H9 (cell line): ENCODE measurements at regions not wholly inside any gene's neighbourhood (a gene's known extent, or its start where the extent isn't known, plus 50 kb on each side); places are given as distances from the start of the nearest gene placed in this dataset.

Experiments
- DNase-seq: peaks from one replicate; pipeline ENCODE4 v3.0.0-alpha.2; 2017
- H2AFZ ChIP-seq: one replicate; pipeline ENCODE4 v1.6.1; 2013; ENCODE audit warnings: mild to moderate bottlenecking, low read length, control low read depth, moderate library complexity
- H2AK5ac ChIP-seq: 2 replicates; pipeline ENCODE4 v1.6.1; 2013; ENCODE audit warnings: low read length, control low read depth, mixed read lengths; ENCODE audit not compliant: insufficient read length
- H2BK120ac ChIP-seq: one replicate; pipeline ENCODE4 v1.6.1; 2013; ENCODE audit warnings: low read depth, mild to moderate bottlenecking, low read length, control low read depth, inconsistent platforms; ENCODE audit not compliant: poor library complexity, severe bottlenecking
- H2BK12ac ChIP-seq: 2 replicates; pipeline ENCODE4 v1.6.1; 2013; ENCODE audit warnings: low read length, control low read depth, mixed read lengths, low read depth; ENCODE audit not compliant: insufficient read length
- H2BK15ac ChIP-seq: 2 replicates; pipeline ENCODE4 v1.6.1; 2013; ENCODE audit warnings: low read depth, low read length, control low read depth
- H2BK20ac ChIP-seq: one replicate; pipeline ENCODE4 v1.6.1; 2013; ENCODE audit warnings: low read depth, mild to moderate bottlenecking, low read length, control low read depth, inconsistent platforms; ENCODE audit not compliant: poor library complexity, severe bottlenecking
- H2BK5ac ChIP-seq: 2 replicates; pipeline ENCODE4 v1.6.1; 2013; ENCODE audit warnings: low read length, control low read depth, mixed read lengths; ENCODE audit not compliant: insufficient read length
- H3K14ac ChIP-seq: 2 replicates; pipeline ENCODE4 v1.6.1; 2013; ENCODE audit warnings: low read length, control low read depth; ENCODE audit not compliant: insufficient read depth
- H3K18ac ChIP-seq: 2 replicates; pipeline ENCODE4 v1.6.1; 2013; ENCODE audit warnings: low read depth, mild to moderate bottlenecking, mixed read lengths, low read length, control low read depth; ENCODE audit not compliant: insufficient read length
- H3K23ac ChIP-seq: 2 replicates; pipeline ENCODE4 v1.6.1; 2013; ENCODE audit warnings: low read length, control low read depth, mixed read lengths, low read depth; ENCODE audit not compliant: insufficient read length
- H3K23me2 ChIP-seq: 2 replicates; pipeline ENCODE4 v1.6.1; 2013; ENCODE audit warnings: low read depth, mild to moderate bottlenecking, mixed read lengths, low read length, control low read depth; ENCODE audit not compliant: insufficient read length, poor library complexity, severe bottlenecking
- H3K27ac ChIP-seq: 2 replicates; pipeline ENCODE4 v1.5.1; 2013; ENCODE audit warnings: low read length, control low read depth, mixed read lengths, low read depth; ENCODE audit not compliant: insufficient read length
- H3K27me3 ChIP-seq: 2 replicates; pipeline ENCODE4 v1.6.1; 2013; ENCODE audit warnings: low read length, control low read depth, inconsistent platforms; ENCODE audit not compliant: insufficient read depth
- H3K4ac ChIP-seq: 2 replicates; pipeline ENCODE4 v1.6.1; 2013; ENCODE audit warnings: low read depth, mild to moderate bottlenecking, control low read depth, inconsistent platforms, low read length, moderate library complexity
- H3K4me1 ChIP-seq: 2 replicates; pipeline ENCODE4 v1.6.1; 2013; ENCODE audit warnings: low read length, control low read depth, inconsistent platforms; ENCODE audit not compliant: insufficient read depth
- H3K4me2 ChIP-seq: 2 replicates; pipeline ENCODE4 v1.6.1; 2013; ENCODE audit warnings: low read length, control low read depth, mixed read lengths; ENCODE audit not compliant: insufficient read length, insufficient read depth
- H3K56ac ChIP-seq: 2 replicates; pipeline ENCODE4 v1.6.1; 2013; ENCODE audit warnings: low read depth, mild to moderate bottlenecking, mixed read lengths, low read length, control low read depth; ENCODE audit not compliant: insufficient read length
- H3K79me1 ChIP-seq: 2 replicates; pipeline ENCODE4 v1.6.1; 2013; ENCODE audit warnings: low read depth, mild to moderate bottlenecking, moderate library complexity, low read length, control low read depth, inconsistent platforms; ENCODE audit not compliant: insufficient read depth, poor library complexity, severe bottlenecking
- H3K79me2 ChIP-seq: 2 replicates; pipeline ENCODE4 v1.6.1; 2013; ENCODE audit warnings: low read length, control low read depth, inconsistent platforms; ENCODE audit not compliant: insufficient read depth
- H3K9ac ChIP-seq: 2 replicates; pipeline ENCODE4 v1.6.1; 2013; ENCODE audit warnings: low read length, control low read depth, mixed read lengths; ENCODE audit not compliant: insufficient read length; ENCODE audit errors: extremely low read depth
- H3K9me3 ChIP-seq: one replicate; pipeline ENCODE4 v1.6.1; 2013; ENCODE audit warnings: low read depth, low read length, inconsistent platforms; ENCODE audit not compliant: control insufficient read depth
- H3T11ph ChIP-seq: one replicate; pipeline ENCODE4 v1.6.1; 2013; ENCODE audit warnings: mild to moderate bottlenecking, low read length, control low read depth, inconsistent platforms
- H4K20me1 ChIP-seq: one replicate; pipeline ENCODE4 v1.6.1; 2013; ENCODE audit not compliant: control insufficient read depth, insufficient read length, insufficient read depth
- H4K5ac ChIP-seq: 2 replicates; pipeline ENCODE4 v1.6.1; 2013; ENCODE audit warnings: low read depth, mild to moderate bottlenecking, mixed read lengths, low read length, control low read depth; ENCODE audit not compliant: insufficient read length
- H4K8ac ChIP-seq: replicated peaks from 2 replicates; pipeline ENCODE4 v1.6.1; 2013; ENCODE audit warnings: low read length, control low read depth, mixed read lengths, low read depth; ENCODE audit not compliant: insufficient read length
- H4K91ac ChIP-seq: 2 replicates; pipeline ENCODE4 v1.6.1; 2013; ENCODE audit warnings: low read depth, mild to moderate bottlenecking, moderate library complexity, mixed read lengths, low read length, control low read depth; ENCODE audit not compliant: insufficient read length
- H3K27ac Mint-ChIP-seq, 3 experiments: 2 replicates in 2 of 3; 3 replicates in 1 of 3; pipeline ENCODE4 v1.8.0; 2020 to 2021; ENCODE audit warnings: mixed read lengths in 3 of 3, mild to moderate bottlenecking in 1 of 3, moderate library complexity in 1 of 3
- H3K27me3 Mint-ChIP-seq: 2 replicates; pipeline ENCODE4 v1.8.0; 2021; ENCODE audit warnings: low read depth, mild to moderate bottlenecking, moderate library complexity, mixed read lengths
- H3K36me3 Mint-ChIP-seq, 3 experiments: 2 replicates in 2 of 3; 3 replicates in 1 of 3; pipeline ENCODE4 v1.8.0; 2020 to 2021; ENCODE audit warnings: low read depth in 3 of 3, mixed read lengths in 3 of 3; ENCODE audit not compliant: insufficient read depth in 1 of 3
- H3K4me1 Mint-ChIP-seq, 2 experiments: 2 replicates each; pipeline ENCODE4 v1.8.0; 2020; ENCODE audit warnings: mixed read lengths in 2 of 2
- H3K4me3 Mint-ChIP-seq, 2 experiments: 2 replicates in 1 of 2; 3 replicates in 1 of 2; pipeline ENCODE4 v1.8.0; 2020 to 2021; ENCODE audit warnings: mild to moderate bottlenecking in 2 of 2, mixed read lengths in 2 of 2, moderate library complexity in 1 of 2
- H3K9me3 Mint-ChIP-seq, 2 experiments: 2 replicates in 1 of 2; 3 replicates in 1 of 2; pipeline ENCODE4 v1.8.0; 2020; ENCODE audit warnings: mild to moderate bottlenecking in 2 of 2, mixed read lengths in 2 of 2, moderate library complexity in 1 of 2
- WGBS: extraction: QIAGEN DNeasy Blood & Tissue Kit; methylation state at CpG from one replicate; pipeline ENCODE4 v1.1.7; 2013; ENCODE audit warnings: missing lambda C conversion rate, low lambda C conversion rate, mixed read lengths; ENCODE audit not compliant: insufficient read length; ENCODE audit errors: extremely low coverage; 5-methylcytosine and 5-hydroxymethylcytosine counted together
- TF ChIP-seq, protein P1 (sequence below): fragments of 200-600 bp; sonication (generic); conservative IDR thresholded peaks from 3 replicates; pipeline ENCODE4 v1.8.0; 2021; ENCODE audit warnings: antibody characterized with exemption, mild to moderate bottlenecking

DNA sequence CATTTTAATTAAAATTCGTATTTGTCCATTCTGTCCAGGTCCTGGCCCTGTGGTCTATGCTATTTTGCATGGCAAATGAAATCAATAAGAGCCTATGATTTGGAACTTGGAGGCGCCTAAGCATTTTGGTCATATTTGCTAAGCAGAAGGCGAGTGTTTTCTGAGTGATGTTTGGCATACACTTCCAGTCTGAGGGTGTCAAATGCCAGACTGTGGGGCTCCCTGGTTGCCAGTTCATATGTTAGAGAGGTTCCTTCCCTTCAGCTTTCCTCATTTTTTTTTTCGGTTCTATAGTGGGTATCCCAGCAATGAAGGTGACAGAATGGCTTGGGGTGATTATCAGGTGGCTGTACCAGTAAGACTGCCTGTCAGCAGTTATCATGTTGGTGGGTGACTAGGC lies 1007.8 kb upstream of the WWC1 start:
- no peak overlapping the region for H4K5ac ChIP-seq
- H2BK120ac ChIP-seq, result no peak overlapping the region
- no peak overlapping the region for H3K56ac ChIP-seq
- Mint-ChIP-seq H3K36me3 (no peaks in the 10 kb centered on the region), H3K9me3 (no peaks in the 10 kb centered on the region; a peak in 1 of 5 replicates), H3K4me3 (no peak overlapping the region), H3K27me3 (no peaks in the 10 kb centered on the region), H3K27ac (0 out of 7 replicates have a peak overlapping the region, but pooled peaks of 1 of the 3 experiments have one; percentile 3), H3K4me1 (peaks cover 13 to 16% of the 10 kb centered on the region in 2 experiments)
- no peak overlapping the region for H2BK12ac ChIP-seq
- no peak overlapping the region for H2AFZ ChIP-seq
- H4K91ac ChIP-seq, result no peak overlapping the region
- TF ChIP-seq, protein P1, sequence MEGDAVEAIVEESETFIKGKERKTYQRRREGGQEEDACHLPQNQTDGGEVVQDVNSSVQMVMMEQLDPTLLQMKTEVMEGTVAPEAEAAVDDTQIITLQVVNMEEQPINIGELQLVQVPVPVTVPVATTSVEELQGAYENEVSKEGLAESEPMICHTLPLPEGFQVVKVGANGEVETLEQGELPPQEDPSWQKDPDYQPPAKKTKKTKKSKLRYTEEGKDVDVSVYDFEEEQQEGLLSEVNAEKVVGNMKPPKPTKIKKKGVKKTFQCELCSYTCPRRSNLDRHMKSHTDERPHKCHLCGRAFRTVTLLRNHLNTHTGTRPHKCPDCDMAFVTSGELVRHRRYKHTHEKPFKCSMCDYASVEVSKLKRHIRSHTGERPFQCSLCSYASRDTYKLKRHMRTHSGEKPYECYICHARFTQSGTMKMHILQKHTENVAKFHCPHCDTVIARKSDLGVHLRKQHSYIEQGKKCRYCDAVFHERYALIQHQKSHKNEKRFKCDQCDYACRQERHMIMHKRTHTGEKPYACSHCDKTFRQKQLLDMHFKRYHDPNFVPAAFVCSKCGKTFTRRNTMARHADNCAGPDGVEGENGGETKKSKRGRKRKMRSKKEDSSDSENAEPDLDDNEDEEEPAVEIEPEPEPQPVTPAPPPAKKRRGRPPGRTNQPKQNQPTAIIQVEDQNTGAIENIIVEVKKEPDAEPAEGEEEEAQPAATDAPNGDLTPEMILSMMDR, result no peak
- no peak overlapping the region for H3T11ph ChIP-seq
- no peak overlapping the region for H4K8ac ChIP-seq
- WGBS, result no CpG with 5 or more reads among the region's 4 CpGs
- no peak overlapping the region for H2AK5ac ChIP-seq
- H3K14ac ChIP-seq, result no peak overlapping the region
- no peak overlapping the region for H2BK5ac ChIP-seq
- no peaks in the 10 kb centered on the region for H3K79me1 ChIP-seq
- H3K9me3 ChIP-seq, result no peaks in the 10 kb centered on the region
- H3K27ac ChIP-seq, result no peak overlapping the region
- no peak overlapping the region for H2BK20ac ChIP-seq
- H3K23me2 ChIP-seq, result no peaks in the 10 kb centered on the region
- no peaks in the 10 kb centered on the region for H4K20me1 ChIP-seq
- H3K23ac ChIP-seq, result no peak overlapping the region
- H3K18ac ChIP-seq, result no peak overlapping the region
- no peak overlapping the region for H2BK15ac ChIP-seq
- no peaks in the 10 kb centered on the region for H3K27me3 ChIP-seq
- H3K9ac ChIP-seq, result no peak overlapping the region
- H3K4ac ChIP-seq, result no peak overlapping the region
- H3K79me2 ChIP-seq, result no peaks in the 10 kb centered on the region
- H3K4me2 ChIP-seq, result no peak overlapping the region
- no peak for DNase-seq
- no peaks in the 10 kb centered on the region for H3K4me1 ChIP-seq
